ENCODE measurements at regions not wholly inside any gene's neighbourhood (a gene's known extent, or its start where the extent isn't known, plus 50 kb on each side); places are given as distances from the start of the nearest gene placed in this dataset.
"Not testable (repeated sequence)": the region's sequence is repeated elsewhere in the genome, so short reads cannot be mapped to it uniquely, and the experiment has no call there.

- no peak for DNase-seq (ENCODE audit: low spot score)
Measured at GRCh38 chr1:60731321-60731720, 351.0 kb upstream of the NFIA start.

DNA sequence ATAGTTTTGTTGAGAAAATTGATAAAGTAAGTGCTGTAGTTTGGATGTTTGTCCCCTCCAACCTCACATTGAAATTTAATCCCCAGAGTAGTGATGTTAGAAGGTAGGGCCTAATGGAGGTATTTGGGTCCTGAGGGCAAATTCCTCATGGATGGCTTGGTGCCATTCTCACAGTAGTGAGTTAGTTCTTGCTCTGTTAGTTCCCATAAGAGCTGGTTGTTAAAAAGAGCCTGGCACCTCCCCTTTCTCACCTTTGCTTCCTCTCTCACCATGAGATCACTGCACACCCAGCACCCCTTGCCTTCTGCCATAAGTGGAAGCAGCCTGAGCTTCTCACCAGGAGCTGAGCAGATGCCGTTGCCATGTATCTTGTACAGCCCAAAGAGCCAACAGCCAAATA, 354.8 kb upstream of the NFIA start:
- DNase-seq (ENCODE audit: low spot score) = no peak

DNA sequence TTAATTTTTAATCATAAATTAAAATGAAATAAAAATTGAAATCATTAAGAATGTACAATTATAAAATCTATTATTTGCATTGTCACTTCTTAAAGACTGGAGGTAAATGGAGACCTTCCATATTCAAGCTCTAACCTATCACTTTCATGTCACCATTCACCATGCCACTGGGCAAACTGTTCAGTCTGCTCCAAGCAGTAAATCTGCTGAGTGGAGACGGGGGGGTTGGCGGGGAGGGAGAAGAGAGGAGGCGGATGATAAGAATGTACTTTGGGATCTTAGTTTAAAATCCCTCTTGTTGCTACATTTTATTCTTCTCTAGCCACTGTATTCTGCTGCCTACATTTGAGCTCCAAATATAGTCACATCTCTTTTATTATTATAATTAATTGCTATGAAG, 365.9 kb upstream of the NFIA start:
- DNase-seq (ENCODE audit: low spot score) = no peak

GRCh38 chr1:60715970-60716369, 366.4 kb upstream of the NFIA start:
- no peak for DNase-seq (ENCODE audit: low spot score)

- DNase-seq (ENCODE audit: low spot score) = no peak
Measured at GRCh38 chr1:60709426-60709825, 372.9 kb upstream of the NFIA start.

- no peak for DNase-seq (ENCODE audit: low spot score)
Measured at GRCh38 chr1:60705026-60705425, 377.3 kb upstream of the NFIA start.

DNA sequence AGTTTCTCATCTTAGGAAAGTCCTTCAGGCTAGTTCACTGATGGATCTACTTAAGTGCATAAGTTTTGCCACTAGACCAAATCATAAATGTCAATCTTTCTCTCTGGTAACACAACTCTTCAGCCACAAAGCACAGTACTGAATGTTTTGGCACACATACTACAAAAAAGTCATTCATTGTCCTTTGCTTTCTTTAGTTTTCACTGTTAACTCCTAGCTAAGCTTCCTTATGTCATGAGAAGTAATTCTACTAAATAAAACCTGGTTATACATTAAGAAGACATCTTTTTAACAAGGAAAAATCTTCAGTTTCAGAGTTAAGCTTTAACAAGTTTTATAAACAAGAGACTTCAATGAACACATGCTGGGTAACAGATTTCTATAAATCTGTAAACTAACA, 379.2 kb upstream of the NFIA start:
- DNase-seq (ENCODE audit: low spot score) = no peak

- no peak for DNase-seq (ENCODE audit: low spot score)
Measured at GRCh38 chr1:60699325-60699724, 383.0 kb upstream of the NFIA start.

GRCh38 chr1:60697204-60697994, 385.0 kb upstream of the NFIA start:
- no peak for DNase-seq (ENCODE audit: low spot score)

DNA sequence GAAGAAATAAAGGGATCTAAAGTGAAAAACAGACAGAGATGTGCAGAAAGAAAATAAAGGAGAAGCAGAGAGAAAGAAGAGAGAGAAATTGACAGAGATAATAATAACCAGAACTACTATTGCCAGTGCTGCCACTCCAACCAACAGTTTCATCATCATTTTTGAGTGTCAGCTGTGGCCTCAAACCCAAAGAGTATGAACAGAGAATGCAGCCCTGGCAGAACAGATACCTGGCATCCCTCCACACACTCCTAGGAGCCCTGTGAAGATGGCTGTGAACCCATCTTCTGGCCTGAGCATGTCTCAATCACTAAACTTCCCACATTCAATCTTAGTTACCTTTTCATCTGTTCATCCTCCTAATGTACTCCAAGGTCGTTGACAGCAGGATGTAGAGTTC, 385.8 kb upstream of the NFIA start:
- no peak for DNase-seq (ENCODE audit: low spot score)

GRCh38 chr1:60695716-60696171, 386.6 kb upstream of the NFIA start:
- DNase-seq (ENCODE audit: low spot score) = no peak

DNA sequence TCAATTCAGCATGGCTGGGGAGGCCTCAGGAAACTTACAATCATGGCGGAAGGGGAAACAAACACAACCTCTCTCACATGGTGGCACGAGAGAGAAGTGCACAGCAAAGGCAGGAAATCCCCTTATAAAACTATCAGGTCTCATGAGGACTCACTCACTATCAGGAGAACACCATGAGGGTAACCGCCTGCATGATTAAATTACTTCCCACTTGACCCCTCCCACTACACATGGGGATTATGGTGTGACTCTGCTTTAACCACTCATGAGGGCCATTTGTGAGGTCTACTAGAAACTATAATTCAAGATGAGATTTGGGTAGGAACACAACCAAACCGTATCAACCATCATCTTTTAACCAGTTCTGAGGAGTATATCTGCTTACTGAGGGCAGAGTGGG, 387.4 kb upstream of the NFIA start:
- DNase-seq (ENCODE audit: low spot score) = no peak

DNA sequence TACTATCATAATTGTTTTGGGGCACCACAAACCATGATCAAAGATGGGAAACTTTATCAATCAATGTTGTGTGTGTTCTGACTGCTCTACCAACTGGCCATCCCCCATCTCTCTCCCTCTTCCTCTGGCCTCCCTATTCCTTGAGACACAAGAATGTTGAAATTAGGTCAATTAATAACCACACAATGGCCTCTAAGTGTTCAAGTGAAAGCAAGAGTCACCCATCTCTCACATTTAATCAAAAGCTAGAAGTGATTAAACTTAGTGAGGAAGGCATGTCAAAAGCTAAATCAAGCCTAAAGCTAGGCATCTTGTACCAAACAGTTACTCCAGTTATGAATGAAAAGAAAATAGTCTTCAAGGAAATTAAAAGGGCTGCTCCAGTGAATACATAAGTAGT, 390.3 kb upstream of the NFIA start:
- DNase-seq (ENCODE audit: low spot score) = no peak

DNA sequence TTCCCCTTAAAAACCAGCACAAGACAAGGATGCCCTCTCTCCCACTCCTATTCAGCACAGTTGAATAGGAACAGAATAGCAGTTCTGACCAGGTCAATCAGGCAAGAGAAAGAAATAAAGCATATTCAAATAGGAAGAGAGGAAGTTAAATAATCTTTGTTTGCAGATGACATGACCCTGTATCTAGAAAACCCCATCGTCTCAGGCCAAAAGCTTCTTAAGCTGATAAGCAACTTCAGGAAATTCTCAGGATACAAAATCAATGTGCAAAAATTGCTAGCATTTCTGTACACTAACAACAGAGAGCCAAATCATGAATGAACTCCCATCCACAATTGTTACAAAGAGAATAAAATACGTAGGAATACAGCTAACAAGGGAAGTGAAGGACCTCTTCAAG, 394.1 kb upstream of the NFIA start:
- DNase-seq (ENCODE audit: low spot score) = not testable (repeated sequence)

DNA sequence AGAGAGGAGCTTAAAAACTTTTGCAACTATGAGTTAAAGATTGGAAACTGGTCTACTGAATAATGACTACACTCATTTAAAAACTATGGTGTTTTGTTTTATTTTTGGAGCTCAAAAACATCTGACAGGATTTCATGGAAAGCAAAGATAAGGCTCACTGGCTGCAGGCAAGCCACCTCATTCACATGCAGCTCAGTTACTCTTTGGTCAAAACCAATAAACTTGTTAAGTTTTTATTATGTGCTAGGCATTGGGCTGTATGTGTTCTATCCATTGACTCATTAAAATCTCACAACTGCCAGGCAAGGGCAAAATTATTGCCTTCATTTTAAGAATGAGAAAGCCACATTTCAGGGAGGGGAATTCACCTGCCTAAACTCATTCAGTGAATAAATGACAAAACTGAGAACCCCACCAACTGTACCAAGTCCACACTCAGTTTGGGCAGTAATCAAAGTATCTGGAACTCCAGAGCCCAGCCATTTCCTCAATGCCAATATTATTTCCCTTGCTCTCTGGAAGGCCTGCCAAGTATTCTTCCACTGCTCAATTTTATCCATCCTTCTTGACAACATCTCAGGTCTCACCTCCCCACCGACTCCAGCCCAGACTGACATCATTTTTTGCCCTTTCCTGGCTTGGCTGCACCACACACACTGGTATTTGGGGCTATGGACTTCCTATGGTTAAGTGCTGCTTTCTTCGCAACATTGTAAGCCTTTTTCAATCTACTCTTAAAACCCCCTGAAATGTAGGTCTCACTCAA, 401.1 kb upstream of the NFIA start:
- no peak for DNase-seq (ENCODE audit: low spot score)

- DNase-seq (ENCODE audit: low spot score) = no peak
Measured at GRCh38 chr1:60679524-60680375, 402.6 kb upstream of the NFIA start.

DNA sequence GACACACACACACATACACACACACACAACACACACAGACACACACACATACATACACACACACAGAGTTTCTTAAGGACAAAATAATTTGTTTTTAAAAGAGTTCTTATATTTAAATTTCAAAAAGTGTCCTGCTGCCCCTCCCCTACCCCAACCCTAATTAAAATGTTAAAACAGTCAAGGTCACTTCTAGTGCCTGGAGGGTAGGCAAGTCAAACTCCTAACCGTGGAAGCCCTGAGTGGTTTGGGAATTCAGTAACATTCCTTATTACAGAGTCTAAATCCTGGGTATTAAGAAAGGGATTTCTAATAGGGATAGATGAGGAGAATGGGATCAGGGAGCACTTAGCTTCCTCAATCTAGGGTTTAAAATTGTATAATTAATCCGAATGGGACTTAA, 403.6 kb upstream of the NFIA start:
- DNase-seq (ENCODE audit: low spot score) = no peak

DNA sequence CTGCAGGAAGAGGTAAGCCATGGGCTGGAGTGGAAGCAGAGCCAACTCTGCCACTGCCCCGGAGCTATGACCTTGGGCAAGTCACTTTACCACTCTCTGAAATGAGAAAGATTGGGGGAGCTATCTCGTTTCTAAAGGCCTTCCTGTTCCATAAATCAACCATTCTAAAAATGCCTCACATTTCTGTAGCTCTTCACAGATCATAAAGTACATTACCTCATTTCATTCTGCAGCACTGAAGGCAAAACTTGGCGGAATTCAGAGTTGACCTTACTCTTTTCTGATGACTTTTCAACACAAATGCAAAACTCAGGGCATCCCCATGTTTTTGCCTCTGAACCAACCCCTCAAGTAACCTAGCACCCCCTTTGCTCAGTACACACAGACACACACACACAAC, 404.0 kb upstream of the NFIA start:
- DNase-seq (ENCODE audit: low spot score) = no peak

DNA sequence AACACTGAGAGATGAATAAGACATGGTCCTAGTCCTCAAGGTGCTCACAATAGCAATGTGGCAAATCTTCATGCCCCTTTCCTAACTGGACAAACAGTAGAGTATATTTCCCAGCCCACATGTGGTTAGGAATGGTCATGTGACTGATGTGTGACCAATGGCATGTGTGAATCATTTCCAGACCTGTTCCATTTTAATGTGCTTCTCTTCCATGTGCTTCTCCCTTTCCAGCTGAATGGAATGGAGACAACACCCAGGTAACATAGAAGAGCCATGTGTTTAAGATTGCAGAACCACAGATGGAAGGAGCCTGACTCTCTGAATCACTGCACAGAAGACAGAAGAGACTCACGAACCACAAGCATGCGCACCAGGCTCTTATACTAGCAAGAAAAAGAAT, 409.9 kb upstream of the NFIA start:
- no peak for DNase-seq (ENCODE audit: low spot score)

DNA sequence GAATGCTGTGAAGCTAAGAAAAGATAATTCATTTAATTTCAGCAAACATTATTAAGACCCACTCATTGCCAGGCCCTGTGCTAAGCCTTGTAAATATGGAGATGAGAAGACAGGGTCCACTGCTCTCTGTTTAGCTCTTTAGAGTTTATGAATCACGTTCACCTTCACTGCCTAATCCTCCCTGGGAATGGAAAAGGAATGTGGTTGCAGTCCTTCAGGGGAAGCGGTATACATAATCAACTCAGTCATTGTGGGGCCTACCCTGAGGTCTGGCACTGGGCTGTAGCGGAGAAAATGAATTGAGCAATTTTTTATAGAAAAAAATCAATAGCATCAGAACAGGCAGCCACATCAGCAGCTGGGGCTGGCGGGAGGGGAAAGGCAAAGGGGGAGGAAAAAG, 412.1 kb upstream of the NFIA start:
- no peak for DNase-seq (ENCODE audit: low spot score)

- DNase-seq (ENCODE audit: low spot score) = no peak
Measured at GRCh38 chr1:60668585-60668984, 413.8 kb upstream of the NFIA start.

GRCh38 chr1:60665311-60665710, 417.1 kb upstream of the NFIA start:
- no peak for DNase-seq (ENCODE audit: low spot score)

Data from HuH-7.5 (cell line).